ENCODE measurements at regions not wholly inside any gene's neighbourhood (a gene's known extent, or its start where the extent isn't known, plus 50 kb on each side); places are given as distances from the start of the nearest gene placed in this dataset.

GRCh38 chr12:92304371-92305055 lies 158.9 kb upstream of the BTG1 start:
- no peak overlapping the region for H3K4me3 Mint-ChIP-seq
- H3K9me3 Mint-ChIP-seq = no peaks in the 10 kb centered on the region
- H3K27ac Mint-ChIP-seq = peak overlapping the region in 3 of 8 donors; percentile 7 to 43 (median 43)
- Histone ChIP-seq H3K27ac (ENCODE audit: low read depth, low read length) (no peak overlapping the region), H3K4me1 (ENCODE audit: insufficient read depth, low read length) (peaks cover 9% of the 10 kb centered on the region), H3K27me3 (ENCODE audit: insufficient read depth, low read length, poor library complexity, severe bottlenecking) (no peaks in the 10 kb centered on the region), H3K36me3 (ENCODE audit: insufficient read depth, low read length) (no peaks in the 10 kb centered on the region), H3K4me3 (ENCODE audit: low read length) (no peak overlapping the region), H3K9me3 (ENCODE audit: low read length) (no peaks in the 10 kb centered on the region)
- ChIA-PET POLR2A (no interaction called here), CTCF (no interaction called here)
- H3K27me3 Mint-ChIP-seq = peaks cover 0 to 1% of the 10 kb centered on the region in 2 donors
- H3K36me3 Mint-ChIP-seq = peaks cover 0 to 14% (median 10%) of the 10 kb centered on the region in 3 donors
- peaks cover 2 to 6% (median 4%) of the 10 kb centered on the region in 3 donors for H3K4me1 Mint-ChIP-seq
- no peak for DNase-seq

DNA sequence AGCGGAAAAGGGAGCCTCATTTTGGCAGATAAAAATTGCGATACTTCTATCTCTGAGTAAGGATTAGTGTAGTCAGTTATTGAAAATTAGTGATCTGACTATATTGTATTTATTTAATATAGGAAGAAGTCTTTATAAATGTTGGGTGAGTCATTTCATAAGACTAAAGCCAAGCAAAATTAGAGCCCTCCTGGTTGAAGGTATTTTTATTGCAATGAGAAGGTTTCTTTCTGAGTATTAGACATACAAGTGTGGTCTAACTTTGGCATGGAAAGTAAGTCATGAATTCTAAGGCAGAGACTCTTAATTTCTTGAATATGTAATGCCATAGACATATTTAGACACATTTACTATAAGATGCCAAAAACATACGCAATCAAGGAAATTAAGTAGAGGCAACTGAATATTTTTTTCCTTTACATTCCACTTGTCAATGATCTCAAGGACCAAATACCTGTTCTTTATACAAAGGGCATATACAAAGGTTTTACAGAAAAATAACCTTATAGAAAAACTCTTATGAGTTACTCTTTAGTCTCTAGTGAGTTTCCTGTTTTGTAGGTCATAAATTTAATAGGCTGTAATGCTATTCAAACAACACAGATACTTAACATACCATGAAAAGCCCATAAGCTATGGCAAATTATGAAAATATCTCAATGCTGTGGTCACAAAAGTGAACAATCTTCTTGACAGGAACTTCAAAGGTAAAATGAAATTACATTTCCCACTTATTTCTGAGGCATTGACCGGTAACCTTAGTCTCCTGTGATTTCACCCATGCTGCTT lies 156.6 kb upstream of the BTG1 start:
- CTCF ChIA-PET = no interaction called here
- POLR2A ChIA-PET = no interaction called here

DNA sequence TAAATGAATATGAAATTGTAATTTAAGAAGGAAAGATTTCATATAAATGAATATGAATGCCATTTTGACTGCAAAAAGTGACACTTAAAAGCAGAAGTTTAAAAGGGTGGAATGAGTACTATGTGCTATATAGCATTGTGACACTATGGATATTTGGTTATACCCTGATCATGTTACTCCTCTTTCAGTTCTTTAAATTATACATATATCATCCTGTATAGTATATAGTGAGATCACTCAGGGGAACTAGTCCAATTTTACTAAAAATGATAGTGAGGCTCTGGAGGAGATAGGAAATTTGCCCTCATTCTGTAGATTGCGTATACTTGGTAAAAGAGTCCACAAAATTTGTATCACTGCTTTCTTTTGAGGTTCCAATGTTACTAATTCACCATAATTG lies 155.7 kb upstream of the BTG1 start:
- H3K27me3 Mint-ChIP-seq = peaks cover 0 to 1% of the 10 kb centered on the region in 2 donors
- no peak overlapping the region for H3K27ac ChIP-seq (ENCODE audit: low read depth, low read length)
- no peak overlapping the region for H3K4me3 Mint-ChIP-seq
- H3K4me1 Mint-ChIP-seq = peaks cover 7 to 19% (median 16%) of the 10 kb centered on the region in 3 donors
- H3K9me3 ChIP-seq (ENCODE audit: low read length) = no peaks in the 10 kb centered on the region
- DNase-seq = no peak
- no peak overlapping the region for H3K27ac Mint-ChIP-seq
- H3K36me3 Mint-ChIP-seq = peaks cover 0 to 10% (median 3%) of the 10 kb centered on the region in 3 donors
- H3K9me3 Mint-ChIP-seq = no peaks in the 10 kb centered on the region
- POLR2A ChIA-PET = no interaction called here
- H3K27me3 ChIP-seq (ENCODE audit: insufficient read depth, low read length, poor library complexity, severe bottlenecking) = no peaks in the 10 kb centered on the region
- no peaks in the 10 kb centered on the region for H3K36me3 ChIP-seq (ENCODE audit: insufficient read depth, low read length)
- no peak overlapping the region for H3K4me3 ChIP-seq (ENCODE audit: low read length)
- H3K4me1 ChIP-seq (ENCODE audit: insufficient read depth, low read length) = peaks cover 37% of the 10 kb centered on the region
- CTCF ChIA-PET = no interaction called here

More for the DNA sequence above, 156.6 kb upstream of the BTG1 start:
- H3K9me3 ChIP-seq (ENCODE audit: low read length) = no peaks in the 10 kb centered on the region
- Mint-ChIP-seq H3K27ac (no peak overlapping the region), H3K27me3 (peaks cover 0 to 1% of the 10 kb centered on the region in 2 donors), H3K4me3 (no peak overlapping the region), H3K36me3 (peaks cover 0 to 18% (median 8%) of the 10 kb centered on the region in 3 donors), H3K9me3 (no peaks in the 10 kb centered on the region), H3K4me1 (peaks cover 6 to 16% (median 14%) of the 10 kb centered on the region in 3 donors)
- no peaks in the 10 kb centered on the region for H3K36me3 ChIP-seq (ENCODE audit: insufficient read depth, low read length)
- H3K27ac ChIP-seq (ENCODE audit: low read depth, low read length) = no peak overlapping the region
- no peak for DNase-seq
- H3K4me1 ChIP-seq (ENCODE audit: insufficient read depth, low read length) = peaks cover 32% of the 10 kb centered on the region
- no peak overlapping the region for H3K4me3 ChIP-seq (ENCODE audit: low read length)
- no peaks in the 10 kb centered on the region for H3K27me3 ChIP-seq (ENCODE audit: insufficient read depth, low read length, poor library complexity, severe bottlenecking)

- no peak overlapping the region for H3K27ac Mint-ChIP-seq
- H3K4me1 Mint-ChIP-seq = peaks cover 13 to 19% (median 18%) of the 10 kb centered on the region in 3 donors
- ChIA-PET CTCF (no interaction called here), POLR2A (no interaction called here)
- Histone ChIP-seq H3K27me3 (ENCODE audit: insufficient read depth, low read length, poor library complexity, severe bottlenecking) (no peaks in the 10 kb centered on the region), H3K4me1 (ENCODE audit: insufficient read depth, low read length) (peaks cover 37% of the 10 kb centered on the region), H3K4me3 (ENCODE audit: low read length) (no peak overlapping the region), H3K9me3 (ENCODE audit: low read length) (no peaks in the 10 kb centered on the region), H3K27ac (ENCODE audit: low read depth, low read length) (no peak overlapping the region), H3K36me3 (ENCODE audit: insufficient read depth, low read length) (no peaks in the 10 kb centered on the region)
- peaks cover 0 to 8% (median 2%) of the 10 kb centered on the region in 3 donors for H3K36me3 Mint-ChIP-seq
- H3K27me3 Mint-ChIP-seq = peaks cover 0 to 1% of the 10 kb centered on the region in 2 donors
- DNase-seq = no peak
- H3K4me3 Mint-ChIP-seq = no peak overlapping the region
- no peaks in the 10 kb centered on the region for H3K9me3 Mint-ChIP-seq
Measured at GRCh38 chr12:92300777-92301176, 155.1 kb upstream of the BTG1 start.

DNA sequence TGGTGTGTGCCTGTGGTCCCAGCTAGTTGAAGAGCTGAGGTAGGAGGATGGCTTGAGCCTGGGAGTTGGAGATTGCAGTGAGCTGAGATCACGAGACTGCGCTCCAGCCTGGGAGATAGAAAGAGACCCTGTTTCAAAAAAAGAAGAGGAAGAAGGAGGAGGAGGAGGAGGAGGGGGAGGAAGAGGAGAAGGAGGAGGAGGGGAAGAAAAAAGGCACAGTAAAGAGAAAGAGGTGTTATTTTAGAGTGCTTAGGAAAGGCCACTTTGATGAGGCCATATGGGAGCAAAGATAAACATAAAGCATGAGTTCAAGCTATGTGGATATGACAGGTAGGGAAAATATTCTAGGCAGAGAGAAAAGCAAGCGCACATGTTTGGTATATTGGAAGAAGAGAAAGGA lies 154.1 kb upstream of the BTG1 start:
- Histone ChIP-seq H3K9me3 (ENCODE audit: low read length) (no peaks in the 10 kb centered on the region), H3K27me3 (ENCODE audit: insufficient read depth, low read length, poor library complexity, severe bottlenecking) (no peaks in the 10 kb centered on the region), H3K27ac (ENCODE audit: low read depth, low read length) (no peak overlapping the region), H3K36me3 (ENCODE audit: insufficient read depth, low read length) (no peaks in the 10 kb centered on the region), H3K4me1 (ENCODE audit: insufficient read depth, low read length) (peaks cover 37% of the 10 kb centered on the region), H3K4me3 (ENCODE audit: low read length) (no peak overlapping the region)
- Mint-ChIP-seq H3K9me3 (no peaks in the 10 kb centered on the region), H3K4me3 (no peak overlapping the region), H3K36me3 (peaks cover 0 to 8% (median 0%) of the 10 kb centered on the region in 3 donors), H3K4me1 (peaks cover 18 to 23% (median 22%) of the 10 kb centered on the region in 3 donors), H3K27ac (no peak overlapping the region), H3K27me3 (no peaks in the 10 kb centered on the region)
- ChIA-PET CTCF (interaction anchor here (1.3 kb wide), 1 partner anchor 10 kb away, joined by 3 read pairs; no protein-coding TSS in a partner anchor), POLR2A (interaction anchor here (0.7 kb wide), 1 partner anchor 103 kb away, joined by 3 read pairs; no protein-coding TSS in a partner anchor)
- no peak for DNase-seq

DNA sequence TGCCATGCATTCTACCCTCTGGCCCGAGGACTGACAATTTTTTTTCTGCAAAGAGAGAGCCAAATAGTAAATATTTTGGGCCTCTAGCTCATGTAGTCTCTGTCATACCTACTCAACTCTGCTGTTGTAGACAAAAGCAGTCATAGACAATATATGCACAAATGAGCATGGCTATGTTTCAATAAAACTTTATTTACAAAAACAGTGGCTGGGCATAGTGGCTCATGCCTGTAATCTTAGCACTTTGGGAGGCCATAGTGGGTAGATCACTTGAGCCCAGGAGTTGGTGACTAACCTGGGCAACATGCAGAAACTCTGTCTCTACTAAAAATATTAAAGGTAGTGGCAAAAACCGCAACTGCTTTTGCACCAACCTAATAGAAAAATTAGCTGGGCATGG lies 153.7 kb upstream of the BTG1 start:
- H3K4me1 Mint-ChIP-seq = peaks cover 18 to 23% (median 23%) of the 10 kb centered on the region in 3 donors
- Histone ChIP-seq H3K4me3 (ENCODE audit: low read length) (no peak overlapping the region), H3K4me1 (ENCODE audit: insufficient read depth, low read length) (peaks cover 37% of the 10 kb centered on the region), H3K9me3 (ENCODE audit: low read length) (no peaks in the 10 kb centered on the region), H3K27me3 (ENCODE audit: insufficient read depth, low read length, poor library complexity, severe bottlenecking) (no peaks in the 10 kb centered on the region), H3K36me3 (ENCODE audit: insufficient read depth, low read length) (no peaks in the 10 kb centered on the region), H3K27ac (ENCODE audit: low read depth, low read length) (no peak overlapping the region)
- peaks cover 0 to 8% (median 0%) of the 10 kb centered on the region in 3 donors for H3K36me3 Mint-ChIP-seq
- no peak overlapping the region for H3K27ac Mint-ChIP-seq
- ChIA-PET POLR2A (no interaction called here), CTCF (interaction anchor here (1.3 kb wide), 1 partner anchor 10 kb away, joined by 3 read pairs; no protein-coding TSS in a partner anchor)
- no peak overlapping the region for H3K4me3 Mint-ChIP-seq
- H3K9me3 Mint-ChIP-seq = no peaks in the 10 kb centered on the region
- H3K27me3 Mint-ChIP-seq = no peaks in the 10 kb centered on the region
- no peak for DNase-seq

GRCh38 chr12:92297932-92298696 lies 152.5 kb upstream of the BTG1 start:
- CTCF ChIA-PET = interaction anchor here (1.3 kb wide), 1 partner anchor 11 kb away, joined by 3 read pairs; no protein-coding TSS in a partner anchor
- Mint-ChIP-seq H3K9me3 (no peaks in the 10 kb centered on the region), H3K36me3 (peaks cover 0 to 5% (median 0%) of the 10 kb centered on the region in 3 donors), H3K4me1 (peaks cover 16 to 19% (median 17%) of the 10 kb centered on the region in 3 donors), H3K27ac (peak overlapping the region in 6 of 8 donors; percentile 17 to 87 (median 60)), H3K27me3 (no peaks in the 10 kb centered on the region), H3K4me3 (peak overlapping the region in 5 of 7 donors; percentile 30 to 63 (median 44))
- POLR2A ChIA-PET = no interaction called here
- H3K9me3 ChIP-seq (ENCODE audit: low read length) = no peaks in the 10 kb centered on the region
- no peaks in the 10 kb centered on the region for H3K36me3 ChIP-seq (ENCODE audit: insufficient read depth, low read length)
- peak overlapping the region; percentile 3 for H3K4me3 ChIP-seq (ENCODE audit: low read length)
- no peak overlapping the region for H3K27ac ChIP-seq (ENCODE audit: low read depth, low read length)
- H3K4me1 ChIP-seq (ENCODE audit: insufficient read depth, low read length) = peaks cover 37% of the 10 kb centered on the region
- no peaks in the 10 kb centered on the region for H3K27me3 ChIP-seq (ENCODE audit: insufficient read depth, low read length, poor library complexity, severe bottlenecking)
- DNase-seq = peak in 2 of 5 donors; percentile 1 to 26

Data from CD8-positive, alpha-beta memory T cell (primary cell).